GM23338 (cell line): ENCODE measurements at regions not wholly inside any gene's neighbourhood (a gene's known extent, or its start where the extent isn't known, plus 50 kb on each side); places are given as distances from the start of the nearest gene placed in this dataset.

Experiments used
- ATAC-seq: fragments of 200-7000 bp; cut with Tn5 transposase; 3 replicates; pipeline ENCODE4 v1.9.1; 2020
- DNase-seq: peaks from one replicate; pipeline ENCODE4 v3.0.0-alpha.2; 2015; ENCODE audit warnings: low spot score
- H2AFZ ChIP-seq: fragments of 200-600 bp; sonication (generic); 2 replicates; pipeline ENCODE4 v1.8.0; 2016; ENCODE audit warnings: antibody characterized with exemption, mild to moderate bottlenecking, moderate library complexity
- H3F3A ChIP-seq: fragments of 200-600 bp; sonication (generic); replicated peaks from 2 replicates; pipeline ENCODE4 v1.8.0; 2017; ENCODE audit warnings: antibody characterized with exemption, mixed run types, low read depth
- H3K27ac ChIP-seq: fragments of 200-600 bp; sonication (generic); 2 replicates; pipeline ENCODE4 v1.6.1; 2016; ENCODE audit warnings: low read depth
- H3K27me3 ChIP-seq: fragments of 200-600 bp; sonication (generic); 2 replicates; pipeline ENCODE4 v1.8.0; 2016; ENCODE audit warnings: mild to moderate bottlenecking, mixed run types, moderate library complexity; ENCODE audit not compliant: insufficient read depth
- H3K36me3 ChIP-seq: fragments of 200-600 bp; sonication (generic); 2 replicates; pipeline ENCODE4 v1.8.0; 2016; ENCODE audit warnings: mild to moderate bottlenecking; ENCODE audit not compliant: insufficient read depth
- H3K4me1 ChIP-seq: fragments of 200-600 bp; sonication (generic); 2 replicates; pipeline ENCODE4 v1.8.0; 2016; ENCODE audit warnings: mild to moderate bottlenecking, moderate library complexity; ENCODE audit not compliant: insufficient read depth
- H3K4me2 ChIP-seq: fragments of 200-600 bp; sonication (generic); 2 replicates; pipeline ENCODE4 v1.7.1; 2017; ENCODE audit warnings: mixed run types
- H3K4me3 ChIP-seq: fragments of 200-600 bp; sonication (generic); 2 replicates; pipeline ENCODE4 v1.6.1; 2016; ENCODE audit warnings: mixed run types
- H3K79me2 ChIP-seq: fragments of 200-600 bp; sonication (generic); replicated peaks from 2 replicates; pipeline ENCODE4 v1.8.0; 2017; ENCODE audit warnings: mild to moderate bottlenecking; ENCODE audit not compliant: insufficient read depth
- H3K9me2 ChIP-seq: fragments of 200-600 bp; sonication (generic); 2 replicates; pipeline ENCODE4 v1.8.0; 2017; ENCODE audit not compliant: insufficient read depth
- H4K20me1 ChIP-seq: fragments of 200-600 bp; sonication (generic); replicated peaks from 2 replicates; pipeline ENCODE4 v1.8.0; 2017; ENCODE audit warnings: mild to moderate bottlenecking; ENCODE audit not compliant: insufficient read depth
- H3K27ac Mint-ChIP-seq: 2 replicates; pipeline ENCODE4 v1.8.0; 2020; ENCODE audit warnings: inconsistent platforms, mild to moderate bottlenecking, moderate library complexity, mixed read lengths
- H3K27me3 Mint-ChIP-seq: 3 replicates; pipeline ENCODE4 v1.8.0; 2022; ENCODE audit warnings: low read depth, mild to moderate bottlenecking, moderate library complexity, mixed read lengths, inconsistent platforms; ENCODE audit not compliant: insufficient read depth, poor library complexity
- H3K36me3 Mint-ChIP-seq: 3 replicates; pipeline ENCODE4 v1.8.0; 2021; ENCODE audit warnings: low read depth, mild to moderate bottlenecking, inconsistent platforms, moderate library complexity, mixed read lengths
- H3K4me1 Mint-ChIP-seq: 3 replicates; pipeline ENCODE4 v1.8.0; 2020; ENCODE audit warnings: mild to moderate bottlenecking, inconsistent platforms, mixed read lengths
- H3K4me3 Mint-ChIP-seq: 3 replicates; pipeline ENCODE4 v1.8.0; 2021; ENCODE audit warnings: moderate library complexity, mild to moderate bottlenecking, inconsistent platforms, mixed read lengths
- H3K9me3 Mint-ChIP-seq: 3 replicates; pipeline ENCODE4 v1.8.0; 2020; ENCODE audit warnings: moderate library complexity, mild to moderate bottlenecking, inconsistent platforms, mixed read lengths
- CREB1 ChIP-seq: fragments of 250-450 bp; sonication (Bioruptor Pico); IDR thresholded peaks from 2 replicates; pipeline ENCODE4 v1.5.0; 2020; ENCODE audit warnings: low read depth, mild to moderate bottlenecking, moderate library complexity
- CTCF ChIP-seq, 2 experiments: fragments of 200-600 bp in 1 of 2; sonication (generic) in 1 of 2; conservative IDR thresholded peaks; 2 replicates each; pipeline versions ENCODE4 v1.5.1 to v1.6.1; 2016 to 2017; ENCODE audit warnings: antibody characterized with exemption in 2 of 2, low read depth in 2 of 2, mild to moderate bottlenecking in 2 of 2, moderate library complexity in 1 of 2
- EZH2 ChIP-seq: fragments of 200-600 bp; sonication (generic); IDR thresholded peaks from one replicate; pipeline ENCODE4 v1.8.0; 2017; ENCODE audit warnings: antibody characterized with exemption, mild to moderate bottlenecking, low read depth; ENCODE audit not compliant: unreplicated experiment
- EZH2phosphoT487 ChIP-seq: fragments of 200-600 bp; sonication (generic); IDR thresholded peaks from one replicate; pipeline ENCODE4 v1.8.1; 2018; ENCODE audit warnings: antibody characterized with exemption; ENCODE audit not compliant: unreplicated experiment
- JUNB ChIP-seq: IDR thresholded peaks from one replicate; pipeline ENCODE4 v1.6.1; 2016; ENCODE audit warnings: antibody characterized with exemption; ENCODE audit not compliant: unreplicated experiment
- POLR2AphosphoS5 ChIP-seq: IDR thresholded peaks from 2 replicates; pipeline ENCODE4 v1.6.1; 2016; ENCODE audit warnings: antibody characterized with exemption, low read depth
- STAT1 ChIP-seq: IDR thresholded peaks from one replicate; pipeline ENCODE4 v1.6.1; 2016; ENCODE audit warnings: antibody characterized with exemption; ENCODE audit not compliant: unreplicated experiment
- ZNF114 ChIP-seq: fragments of 250-450 bp; sonication (Bioruptor Pico); IDR thresholded peaks from 2 replicates; pipeline ENCODE4 v1.5.0; 2020; ENCODE audit warnings: mild to moderate bottlenecking, moderate library complexity
- ZNF462 ChIP-seq: fragments of 250-450 bp; sonication (Bioruptor Pico); IDR thresholded peaks from 2 replicates; pipeline ENCODE4 v1.5.0; 2020; ENCODE audit warnings: mild to moderate bottlenecking, moderate library complexity
- TF ChIP-seq, protein P1 (sequence below): IDR thresholded peaks from 2 replicates; pipeline ENCODE4 v1.6.1; 2016; ENCODE audit warnings: antibody characterized with exemption
- TF ChIP-seq, protein P2 (sequence below): IDR thresholded peaks from one replicate; pipeline ENCODE4 v1.6.1; 2018; ENCODE audit warnings: antibody characterized with exemption; ENCODE audit not compliant: unreplicated experiment

DNA sequence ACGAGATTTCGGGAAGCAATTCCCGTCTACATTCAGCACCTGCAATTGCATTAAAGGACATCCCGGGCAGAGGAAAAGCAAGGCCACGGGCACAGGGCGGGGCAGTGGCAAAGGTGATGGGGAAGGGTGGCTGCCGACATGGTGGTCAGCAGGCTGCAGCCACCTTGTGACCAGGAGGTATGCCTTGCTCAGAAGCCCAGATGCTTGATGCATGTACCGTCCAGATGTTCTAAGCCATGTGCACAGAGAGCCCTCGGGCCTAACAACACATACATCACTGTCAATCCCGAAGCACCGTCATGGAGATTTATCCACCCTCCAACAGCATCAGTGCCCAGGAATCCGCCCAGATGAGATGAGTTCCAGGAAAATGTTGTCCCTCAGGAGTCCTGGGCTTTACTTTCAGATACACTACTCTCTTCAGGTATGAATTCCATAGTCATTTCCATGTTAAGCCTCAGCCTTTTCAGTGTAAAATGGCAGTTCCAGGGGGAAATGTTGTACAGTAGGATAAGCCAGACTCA lies 77.8 kb upstream of the FRMD1 start (continued):
- TF ChIP-seq CREB1 (CRISPR knock-in tag) = no peak
- no peak for TF ChIP-seq EZH2
- no peak for TF ChIP-seq ZNF114
- TF ChIP-seq, protein P1, sequence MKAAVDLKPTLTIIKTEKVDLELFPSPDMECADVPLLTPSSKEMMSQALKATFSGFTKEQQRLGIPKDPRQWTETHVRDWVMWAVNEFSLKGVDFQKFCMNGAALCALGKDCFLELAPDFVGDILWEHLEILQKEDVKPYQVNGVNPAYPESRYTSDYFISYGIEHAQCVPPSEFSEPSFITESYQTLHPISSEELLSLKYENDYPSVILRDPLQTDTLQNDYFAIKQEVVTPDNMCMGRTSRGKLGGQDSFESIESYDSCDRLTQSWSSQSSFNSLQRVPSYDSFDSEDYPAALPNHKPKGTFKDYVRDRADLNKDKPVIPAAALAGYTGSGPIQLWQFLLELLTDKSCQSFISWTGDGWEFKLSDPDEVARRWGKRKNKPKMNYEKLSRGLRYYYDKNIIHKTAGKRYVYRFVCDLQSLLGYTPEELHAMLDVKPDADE = no peak
- no peak for TF ChIP-seq JUNB

- peaks cover 3% of the 10 kb centered on the region for H3K27me3 Mint-ChIP-seq
- no peaks in the 10 kb centered on the region for H3F3A ChIP-seq
- DNase-seq (no peak), ATAC-seq (no peak)
- no peak overlapping the region for H3K4me3 ChIP-seq
- no peaks in the 10 kb centered on the region for H3K79me2 ChIP-seq
- H3K4me2 ChIP-seq = no peak overlapping the region
- no peaks in the 10 kb centered on the region for H3K9me2 ChIP-seq
- peaks cover 6% of the 10 kb centered on the region; the same call in 1 of the 2 replicates for H3K4me1 ChIP-seq
- no peaks in the 10 kb centered on the region for H3K36me3 ChIP-seq
- H3K27me3 ChIP-seq = no peaks in the 10 kb centered on the region
- H3K27ac Mint-ChIP-seq = no peak overlapping the region
- no peak overlapping the region for H3K4me3 Mint-ChIP-seq
- H4K20me1 ChIP-seq = no peaks in the 10 kb centered on the region
- no peak overlapping the region for H2AFZ ChIP-seq
- H3K27ac ChIP-seq = no peak overlapping the region
- H3K36me3 Mint-ChIP-seq = no peaks in the 10 kb centered on the region
- peaks cover 52% of the 10 kb centered on the region for H3K4me1 Mint-ChIP-seq
- H3K9me3 Mint-ChIP-seq = no peaks in the 10 kb centered on the region
- TF ChIP-seq ZNF462 (CRISPR knock-in tag) (no peak), EZH2 (no peak), EZH2phosphoT487 (no peak), JUNB (no peak), POLR2AphosphoS5 (no peak), CTCF (conservative IDR thresholded peaks at IDR 0.05; ENCODE audit: low read depth in 2 of 2) (no peak), ZNF114 (no peak), STAT1 (no peak), CREB1 (CRISPR knock-in tag) (no peak)
- TF ChIP-seq, protein P2, sequence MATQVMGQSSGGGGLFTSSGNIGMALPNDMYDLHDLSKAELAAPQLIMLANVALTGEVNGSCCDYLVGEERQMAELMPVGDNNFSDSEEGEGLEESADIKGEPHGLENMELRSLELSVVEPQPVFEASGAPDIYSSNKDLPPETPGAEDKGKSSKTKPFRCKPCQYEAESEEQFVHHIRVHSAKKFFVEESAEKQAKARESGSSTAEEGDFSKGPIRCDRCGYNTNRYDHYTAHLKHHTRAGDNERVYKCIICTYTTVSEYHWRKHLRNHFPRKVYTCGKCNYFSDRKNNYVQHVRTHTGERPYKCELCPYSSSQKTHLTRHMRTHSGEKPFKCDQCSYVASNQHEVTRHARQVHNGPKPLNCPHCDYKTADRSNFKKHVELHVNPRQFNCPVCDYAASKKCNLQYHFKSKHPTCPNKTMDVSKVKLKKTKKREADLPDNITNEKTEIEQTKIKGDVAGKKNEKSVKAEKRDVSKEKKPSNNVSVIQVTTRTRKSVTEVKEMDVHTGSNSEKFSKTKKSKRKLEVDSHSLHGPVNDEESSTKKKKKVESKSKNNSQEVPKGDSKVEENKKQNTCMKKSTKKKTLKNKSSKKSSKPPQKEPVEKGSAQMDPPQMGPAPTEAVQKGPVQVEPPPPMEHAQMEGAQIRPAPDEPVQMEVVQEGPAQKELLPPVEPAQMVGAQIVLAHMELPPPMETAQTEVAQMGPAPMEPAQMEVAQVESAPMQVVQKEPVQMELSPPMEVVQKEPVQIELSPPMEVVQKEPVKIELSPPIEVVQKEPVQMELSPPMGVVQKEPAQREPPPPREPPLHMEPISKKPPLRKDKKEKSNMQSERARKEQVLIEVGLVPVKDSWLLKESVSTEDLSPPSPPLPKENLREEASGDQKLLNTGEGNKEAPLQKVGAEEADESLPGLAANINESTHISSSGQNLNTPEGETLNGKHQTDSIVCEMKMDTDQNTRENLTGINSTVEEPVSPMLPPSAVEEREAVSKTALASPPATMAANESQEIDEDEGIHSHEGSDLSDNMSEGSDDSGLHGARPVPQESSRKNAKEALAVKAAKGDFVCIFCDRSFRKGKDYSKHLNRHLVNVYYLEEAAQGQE = no peak
These were observed 77.1 kb upstream of the FRMD1 start for GRCh38 chr6:168155821-168156741.
